ENCODE measurements at regions not wholly inside any gene's neighbourhood (a gene's known extent, or its start where the extent isn't known, plus 50 kb on each side); places are given as distances from the start of the nearest gene placed in this dataset.
"Not testable (repeated sequence)": the region's sequence is repeated elsewhere in the genome, so short reads cannot be mapped to it uniquely, and the experiment has no call there.

- DNase-seq = no peak
Measured at GRCh38 chr11:49442669-49443068, 234.3 kb upstream of the FOLH1 start.

- not testable (repeated sequence) for DNase-seq
Measured at GRCh38 chr11:49439901-49440300, 231.5 kb upstream of the FOLH1 start.

GRCh38 chr11:49434308-49434707, 225.9 kb upstream of the FOLH1 start:
- DNase-seq = not testable (repeated sequence)

GRCh38 chr11:49432242-49432848, 223.9 kb upstream of the FOLH1 start:
- DNase-seq = no peak

GRCh38 chr11:49424136-49424535, 215.7 kb upstream of the FOLH1 start:
- DNase-seq = no peak

GRCh38 chr11:49418877-49419276, 210.5 kb upstream of the FOLH1 start:
- DNase-seq = not testable (repeated sequence)

GRCh38 chr11:49405743-49406142, 197.3 kb upstream of the FOLH1 start:
- no peak for DNase-seq

GRCh38 chr11:49395789-49396188, 187.4 kb upstream of the FOLH1 start:
- not testable (repeated sequence) for DNase-seq

GRCh38 chr11:49390362-49390761, 182.0 kb upstream of the FOLH1 start:
- not testable (repeated sequence) for DNase-seq

- not testable (repeated sequence) for DNase-seq
Measured at GRCh38 chr11:49389149-49389548, 180.7 kb upstream of the FOLH1 start.

GRCh38 chr11:49384371-49384770, 176.0 kb upstream of the FOLH1 start:
- DNase-seq = not testable (repeated sequence)

- no peak for DNase-seq
Measured at GRCh38 chr11:49377978-49378377, 169.6 kb upstream of the FOLH1 start.

- DNase-seq = not testable (repeated sequence)
Measured at GRCh38 chr11:49373866-49374265, 165.5 kb upstream of the FOLH1 start.

GRCh38 chr11:49373385-49373784, 165.0 kb upstream of the FOLH1 start:
- DNase-seq = not testable (repeated sequence)

GRCh38 chr11:49372137-49372536, 163.7 kb upstream of the FOLH1 start:
- DNase-seq = not testable (repeated sequence)

- DNase-seq = not testable (repeated sequence)
Measured at GRCh38 chr11:49368556-49368955, 160.2 kb upstream of the FOLH1 start.

- not testable (repeated sequence) for DNase-seq
Measured at GRCh38 chr11:49365375-49365774, 157.0 kb upstream of the FOLH1 start.

GRCh38 chr11:49362994-49363393, 154.6 kb upstream of the FOLH1 start:
- not testable (repeated sequence) for DNase-seq

- not testable (repeated sequence) for DNase-seq
Measured at GRCh38 chr11:49354536-49354935, 146.1 kb upstream of the FOLH1 start.

- DNase-seq = not testable (repeated sequence)
Measured at GRCh38 chr11:49352868-49353267, 144.5 kb upstream of the FOLH1 start.

- DNase-seq = not testable (repeated sequence)
Measured at GRCh38 chr11:49346627-49347026, 138.2 kb upstream of the FOLH1 start.

- not testable (repeated sequence) for DNase-seq
Measured at GRCh38 chr11:49328485-49329186, 120.2 kb upstream of the FOLH1 start.

GRCh38 chr11:49327766-49328165, 119.4 kb upstream of the FOLH1 start:
- not testable (repeated sequence) for DNase-seq

- DNase-seq = not testable (repeated sequence)
Measured at GRCh38 chr11:49326651-49327050, 118.2 kb upstream of the FOLH1 start.

All from DMS79 (cell line).